Spleen (tissue), 7 donors: ENCODE measurements at regions not wholly inside any gene's neighbourhood (a gene's known extent, or its start where the extent isn't known, plus 50 kb on each side); places are given as distances from the start of the nearest gene placed in this dataset.

ENCODE experiments used
- POLR2A ChIP-seq, 3 donors: fragments of 450-650 bp; IDR thresholded peaks; one replicate each; pipeline ENCODE4 v1.5.1; 2017; ENCODE audit warnings: antibody characterized with exemption in 3 of 3, mild to moderate bottlenecking in 1 of 3
- TF ChIP-seq, protein P1 (sequence below), 11 experiments: fragments of 200-600 bp in 7 of 11; fragments of 450-650 bp in 4 of 11; sonication (generic) in 4 of 11; IDR thresholded peaks in 8 of 11; conservative IDR thresholded peaks in 3 of 11; 1 replicate in 7 of 11; 2 replicates in 4 of 11; pipeline versions ENCODE4 v1.4.0 to v1.8.0; 2016 to 2021; ENCODE audit warnings: antibody characterized with exemption in 11 of 11, inconsistent platforms in 4 of 11, mild to moderate bottlenecking in 1 of 11
- donor health status: DM: no; HTN: no; CAD: no; lungs with moderate emphysema.
- donor health status: DM: no; HTN: no; CAD: no.
- donor health status: DM: no; HTN: no; CAD: no.

DNA sequence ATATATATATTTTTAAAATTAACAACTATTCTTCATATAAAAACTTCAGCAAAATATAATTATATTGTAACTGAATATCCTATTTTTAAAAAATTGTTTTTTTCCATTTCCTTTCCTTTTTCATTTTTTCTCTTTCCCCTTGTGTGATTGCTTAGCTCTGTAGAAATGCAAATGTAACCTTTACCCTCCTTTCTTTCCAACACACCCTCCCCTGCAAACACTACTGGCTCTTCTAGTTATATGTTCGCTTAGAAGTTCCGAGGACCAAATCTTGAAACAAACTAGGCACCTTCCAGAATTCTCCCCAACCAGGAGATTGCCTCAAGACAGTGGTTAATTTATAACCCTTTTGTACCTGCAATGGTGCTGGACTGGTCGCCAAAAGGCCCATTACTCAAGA, 1980.0 kb upstream of the CDH6 start:
- TF ChIP-seq, protein P1, sequence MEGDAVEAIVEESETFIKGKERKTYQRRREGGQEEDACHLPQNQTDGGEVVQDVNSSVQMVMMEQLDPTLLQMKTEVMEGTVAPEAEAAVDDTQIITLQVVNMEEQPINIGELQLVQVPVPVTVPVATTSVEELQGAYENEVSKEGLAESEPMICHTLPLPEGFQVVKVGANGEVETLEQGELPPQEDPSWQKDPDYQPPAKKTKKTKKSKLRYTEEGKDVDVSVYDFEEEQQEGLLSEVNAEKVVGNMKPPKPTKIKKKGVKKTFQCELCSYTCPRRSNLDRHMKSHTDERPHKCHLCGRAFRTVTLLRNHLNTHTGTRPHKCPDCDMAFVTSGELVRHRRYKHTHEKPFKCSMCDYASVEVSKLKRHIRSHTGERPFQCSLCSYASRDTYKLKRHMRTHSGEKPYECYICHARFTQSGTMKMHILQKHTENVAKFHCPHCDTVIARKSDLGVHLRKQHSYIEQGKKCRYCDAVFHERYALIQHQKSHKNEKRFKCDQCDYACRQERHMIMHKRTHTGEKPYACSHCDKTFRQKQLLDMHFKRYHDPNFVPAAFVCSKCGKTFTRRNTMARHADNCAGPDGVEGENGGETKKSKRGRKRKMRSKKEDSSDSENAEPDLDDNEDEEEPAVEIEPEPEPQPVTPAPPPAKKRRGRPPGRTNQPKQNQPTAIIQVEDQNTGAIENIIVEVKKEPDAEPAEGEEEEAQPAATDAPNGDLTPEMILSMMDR (IDR thresholded peaks at IDR 0.05 in 8 of 11, conservative IDR thresholded peaks at IDR 0.05 in 3 of 11), result no peak
- TF ChIP-seq POLR2A (IDR thresholded peaks at IDR 0.05), result no peak
